ENCODE measurements at regions not wholly inside any gene's neighbourhood (a gene's known extent, or its start where the extent isn't known, plus 50 kb on each side); places are given as distances from the start of the nearest gene placed in this dataset.

DNA sequence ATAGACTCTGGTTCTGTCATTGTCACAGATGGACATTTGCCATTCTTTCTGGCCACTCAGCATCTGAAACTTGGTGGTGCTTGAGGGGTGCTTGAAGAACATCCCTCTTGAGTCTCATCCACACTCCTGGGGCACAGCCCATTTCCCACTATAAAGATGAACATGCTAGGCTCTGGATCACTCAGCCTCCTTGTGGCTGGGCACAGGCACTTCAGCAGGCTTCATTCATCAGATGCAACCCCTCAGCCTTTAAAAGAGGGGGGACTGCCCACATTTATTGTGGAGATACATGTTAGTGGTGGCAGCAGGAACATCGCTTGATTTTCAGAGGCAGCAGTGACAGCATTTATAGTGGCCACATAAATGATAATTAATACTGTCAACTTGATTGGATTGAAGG, 124.7 kb upstream of the NIPBL start:
- no peak overlapping the region for H3K4me3 ChIP-seq (replicated peaks; ENCODE audit: low read depth, low read length)
- TF ChIP-seq, protein P1, sequence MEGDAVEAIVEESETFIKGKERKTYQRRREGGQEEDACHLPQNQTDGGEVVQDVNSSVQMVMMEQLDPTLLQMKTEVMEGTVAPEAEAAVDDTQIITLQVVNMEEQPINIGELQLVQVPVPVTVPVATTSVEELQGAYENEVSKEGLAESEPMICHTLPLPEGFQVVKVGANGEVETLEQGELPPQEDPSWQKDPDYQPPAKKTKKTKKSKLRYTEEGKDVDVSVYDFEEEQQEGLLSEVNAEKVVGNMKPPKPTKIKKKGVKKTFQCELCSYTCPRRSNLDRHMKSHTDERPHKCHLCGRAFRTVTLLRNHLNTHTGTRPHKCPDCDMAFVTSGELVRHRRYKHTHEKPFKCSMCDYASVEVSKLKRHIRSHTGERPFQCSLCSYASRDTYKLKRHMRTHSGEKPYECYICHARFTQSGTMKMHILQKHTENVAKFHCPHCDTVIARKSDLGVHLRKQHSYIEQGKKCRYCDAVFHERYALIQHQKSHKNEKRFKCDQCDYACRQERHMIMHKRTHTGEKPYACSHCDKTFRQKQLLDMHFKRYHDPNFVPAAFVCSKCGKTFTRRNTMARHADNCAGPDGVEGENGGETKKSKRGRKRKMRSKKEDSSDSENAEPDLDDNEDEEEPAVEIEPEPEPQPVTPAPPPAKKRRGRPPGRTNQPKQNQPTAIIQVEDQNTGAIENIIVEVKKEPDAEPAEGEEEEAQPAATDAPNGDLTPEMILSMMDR (IDR thresholded peaks at IDR 0.05; ENCODE audit: low read depth, low read length, missing control alignments) = peak; percentile 11
- DNase-seq (ENCODE audit: extremely low read depth, low read depth) = no peak

DNA sequence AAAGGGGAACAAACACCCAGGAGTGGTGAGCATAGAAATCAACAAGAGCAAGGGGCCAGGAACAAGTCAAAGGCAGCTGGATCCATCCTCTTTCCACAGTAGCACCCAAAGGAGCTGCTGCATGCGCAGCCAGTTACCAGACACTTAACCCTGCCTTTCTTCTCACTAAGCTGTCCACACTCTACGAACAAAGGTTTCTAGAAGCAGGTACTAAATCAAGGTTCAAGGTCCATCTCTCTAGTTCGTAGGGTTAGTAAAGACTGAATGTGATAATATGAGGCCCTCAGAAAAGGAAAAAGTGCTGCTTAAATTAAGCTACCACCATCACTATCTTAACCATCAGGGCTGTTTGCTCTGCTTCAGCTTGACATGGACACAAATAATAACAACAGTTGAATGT, 121.2 kb upstream of the NIPBL start:
- TF ChIP-seq, protein P1 (IDR thresholded peaks at IDR 0.05; ENCODE audit: low read depth, low read length, missing control alignments) = no peak
- H3K4me3 ChIP-seq (replicated peaks; ENCODE audit: low read depth, low read length) = no peak overlapping the region
- no peak for DNase-seq (ENCODE audit: extremely low read depth, low read depth)

DNA sequence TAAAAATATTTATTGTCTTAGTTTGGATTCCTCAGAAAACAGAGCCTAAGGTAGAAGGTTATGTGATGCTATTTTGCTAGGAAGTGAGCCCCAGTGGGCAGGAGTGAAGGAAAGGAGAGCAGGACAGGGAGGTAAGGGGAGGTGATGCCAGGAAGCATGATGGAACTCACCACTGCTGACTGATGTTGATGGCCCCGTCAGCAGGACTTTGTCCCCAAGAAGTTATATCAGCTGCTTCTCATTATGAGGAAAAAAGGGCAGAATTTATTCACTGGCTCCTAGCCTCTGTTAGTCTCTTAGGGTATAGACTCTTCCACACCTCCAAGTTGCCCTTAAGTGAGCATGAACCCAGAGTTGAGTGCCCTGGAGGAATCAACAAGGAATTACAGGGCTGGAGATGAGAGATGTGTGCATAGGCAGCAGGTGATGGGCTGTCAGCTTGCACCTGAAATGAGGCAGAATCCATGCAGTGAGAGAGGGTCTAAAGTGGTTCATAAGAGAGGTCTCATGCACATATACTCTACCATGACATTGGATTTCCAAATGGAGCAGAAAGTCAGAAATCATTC, 120.6 kb upstream of the NIPBL start:
- DNase-seq (ENCODE audit: extremely low read depth, low read depth) = no peak
- H3K4me3 ChIP-seq (replicated peaks; ENCODE audit: low read depth, low read length) = no peak overlapping the region
- TF ChIP-seq, protein P1 (IDR thresholded peaks at IDR 0.05; ENCODE audit: low read depth, low read length, missing control alignments) = no peak

DNA sequence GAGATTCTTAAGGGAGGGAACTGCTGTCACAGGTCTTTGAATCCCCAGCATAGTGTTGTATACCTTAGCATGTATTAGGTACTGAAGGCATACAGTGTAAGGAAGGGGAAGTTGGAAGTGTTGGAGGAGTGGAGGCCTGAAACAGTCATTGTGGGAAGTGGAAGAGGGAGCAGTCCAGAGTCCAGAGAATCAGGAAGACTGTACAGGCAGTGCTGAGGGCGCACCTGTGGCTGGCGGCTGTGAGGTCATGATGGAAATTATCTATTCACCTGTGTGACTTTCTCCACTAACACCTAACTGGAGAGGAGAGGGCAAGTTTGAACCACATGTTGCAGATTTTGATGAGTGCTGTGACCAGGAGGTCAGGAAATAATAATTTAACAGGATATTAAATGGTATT, 119.7 kb upstream of the NIPBL start:
- TF ChIP-seq, protein P1 (IDR thresholded peaks at IDR 0.05; ENCODE audit: low read depth, low read length, missing control alignments) = no peak
- no peak for DNase-seq (ENCODE audit: extremely low read depth, low read depth)
- no peak overlapping the region for H3K4me3 ChIP-seq (replicated peaks; ENCODE audit: low read depth, low read length)

DNA sequence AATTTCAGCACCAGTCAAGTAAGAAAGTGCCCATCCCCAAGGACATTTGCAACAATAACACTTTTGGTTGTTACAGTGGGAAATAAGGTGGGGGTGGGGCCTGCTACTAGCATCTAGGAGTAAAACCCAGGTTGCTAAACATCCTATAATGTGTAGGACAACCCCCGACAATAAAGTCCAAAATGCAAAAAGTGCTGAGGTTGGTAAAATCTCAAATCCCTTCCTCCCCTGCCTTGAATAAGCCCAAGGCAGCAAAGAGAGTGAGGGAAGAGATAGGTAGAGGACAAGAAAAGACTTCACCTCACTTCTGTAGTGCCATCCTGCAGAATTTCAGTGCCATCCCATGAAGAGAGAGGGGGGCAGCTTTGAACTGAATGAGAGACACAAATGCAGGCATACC, 117.5 kb upstream of the NIPBL start:
- H3K4me3 ChIP-seq (replicated peaks; ENCODE audit: low read depth, low read length) = no peak overlapping the region
- TF ChIP-seq, protein P1 (IDR thresholded peaks at IDR 0.05; ENCODE audit: low read depth, low read length, missing control alignments) = no peak
- no peak for DNase-seq (ENCODE audit: extremely low read depth, low read depth)

DNA sequence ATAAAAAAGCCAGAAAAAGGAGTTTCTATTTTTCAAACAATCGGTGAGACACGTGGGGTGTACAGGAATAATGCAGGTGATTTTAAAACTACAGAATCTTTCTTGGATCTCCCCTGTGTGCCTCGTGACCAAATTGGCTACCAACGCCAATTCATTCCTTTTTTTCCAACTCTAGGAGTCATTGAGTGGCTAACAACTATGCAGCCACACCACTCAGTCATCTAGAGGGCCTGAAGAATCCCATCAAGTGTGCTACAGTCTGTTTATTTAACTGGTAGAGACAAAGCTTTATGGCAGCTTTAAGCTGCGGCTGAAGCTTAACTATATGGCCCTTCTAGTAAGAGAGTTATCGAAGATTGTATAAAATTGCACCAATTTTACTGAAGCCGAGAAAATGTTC, 113.1 kb upstream of the NIPBL start:
- TF ChIP-seq, protein P1 (IDR thresholded peaks at IDR 0.05; ENCODE audit: low read depth, low read length, missing control alignments) = no peak
- DNase-seq (ENCODE audit: extremely low read depth, low read depth) = no peak
- H3K4me3 ChIP-seq (replicated peaks; ENCODE audit: low read depth, low read length) = no peak overlapping the region

DNA sequence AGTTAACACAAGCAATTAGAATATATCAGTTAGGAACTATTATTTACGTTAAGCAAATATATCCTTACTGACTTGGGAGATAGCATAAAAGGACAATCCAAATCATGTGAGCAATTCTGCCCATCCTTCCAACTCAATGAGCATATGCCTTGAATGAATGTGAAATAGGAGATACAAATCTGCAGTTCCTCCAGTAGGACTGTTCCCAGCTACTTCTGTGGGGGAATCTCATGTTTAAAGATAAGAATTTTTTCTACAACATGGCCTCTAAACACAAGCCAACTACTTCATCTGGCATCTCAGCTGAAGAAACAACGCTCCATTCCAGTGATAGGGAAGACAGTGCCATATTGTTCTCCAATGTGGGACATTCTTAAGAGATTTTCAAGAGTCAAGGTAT, 110.7 kb upstream of the NIPBL start:
- TF ChIP-seq, protein P1 (IDR thresholded peaks at IDR 0.05; ENCODE audit: low read depth, low read length, missing control alignments) = no peak
- no peak overlapping the region for H3K4me3 ChIP-seq (replicated peaks; ENCODE audit: low read depth, low read length)
- DNase-seq (ENCODE audit: extremely low read depth, low read depth) = no peak

Data from HFF-Myc (cell line).